OCI-LY1 (cell line): ENCODE measurements at regions not wholly inside any gene's neighbourhood (a gene's known extent, or its start where the extent isn't known, plus 50 kb on each side); places are given as distances from the start of the nearest gene placed in this dataset.

Experiments used
- EZH2 ChIP-seq: fragments of 200-600 bp; sonication (generic), shearing (Covaris generic); IDR thresholded peaks from 2 replicates; pipeline ENCODE4 v1.8.0; 2017; ENCODE audit warnings: borderline replicate concordance, mixed run types, mild to moderate bottlenecking, antibody characterized with exemption, low read length, moderate library complexity, mixed read lengths
- TF ChIP-seq, protein P1 (sequence below): fragments of 200-600 bp; sonication (generic), shearing (Covaris generic); IDR thresholded peaks from 2 replicates; pipeline ENCODE4 v1.5.1; 2017; ENCODE audit warnings: mild to moderate bottlenecking, antibody characterized with exemption, low read length, moderate library complexity, mixed read lengths

DNA sequence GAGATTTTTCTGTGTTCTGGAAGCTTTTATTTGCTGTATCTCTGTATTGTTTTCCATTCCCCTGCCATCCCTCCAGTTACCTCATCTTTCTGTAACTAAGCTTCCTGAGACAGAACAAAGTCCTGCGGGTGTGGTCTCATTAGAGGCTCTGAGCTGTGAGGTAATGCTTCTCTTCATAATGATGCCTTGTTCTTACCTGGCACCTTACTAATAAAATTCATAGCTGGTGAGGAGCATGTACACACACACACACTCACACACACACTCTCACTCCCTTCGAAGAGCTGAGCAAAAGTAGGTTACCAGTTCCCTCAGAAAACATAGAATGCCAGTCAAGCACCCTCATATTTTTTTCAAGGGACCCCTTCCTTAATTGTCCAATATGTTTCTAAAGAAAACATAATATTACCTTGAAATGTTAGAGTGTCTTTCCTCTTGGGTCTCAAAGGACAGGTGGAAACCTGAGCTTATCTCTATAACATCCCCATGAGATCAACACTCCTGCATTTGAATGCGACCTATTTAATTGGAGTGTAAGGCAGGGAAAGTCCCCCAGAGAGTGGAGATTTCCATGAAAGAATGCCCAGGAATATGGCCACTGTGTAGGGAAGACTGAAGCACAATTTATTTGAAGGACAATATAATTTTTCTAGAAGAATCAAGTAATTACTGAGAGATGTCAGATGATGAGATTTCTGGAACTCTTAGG is 161.6 kb upstream of the NCK2 start:
- TF ChIP-seq, protein P1, sequence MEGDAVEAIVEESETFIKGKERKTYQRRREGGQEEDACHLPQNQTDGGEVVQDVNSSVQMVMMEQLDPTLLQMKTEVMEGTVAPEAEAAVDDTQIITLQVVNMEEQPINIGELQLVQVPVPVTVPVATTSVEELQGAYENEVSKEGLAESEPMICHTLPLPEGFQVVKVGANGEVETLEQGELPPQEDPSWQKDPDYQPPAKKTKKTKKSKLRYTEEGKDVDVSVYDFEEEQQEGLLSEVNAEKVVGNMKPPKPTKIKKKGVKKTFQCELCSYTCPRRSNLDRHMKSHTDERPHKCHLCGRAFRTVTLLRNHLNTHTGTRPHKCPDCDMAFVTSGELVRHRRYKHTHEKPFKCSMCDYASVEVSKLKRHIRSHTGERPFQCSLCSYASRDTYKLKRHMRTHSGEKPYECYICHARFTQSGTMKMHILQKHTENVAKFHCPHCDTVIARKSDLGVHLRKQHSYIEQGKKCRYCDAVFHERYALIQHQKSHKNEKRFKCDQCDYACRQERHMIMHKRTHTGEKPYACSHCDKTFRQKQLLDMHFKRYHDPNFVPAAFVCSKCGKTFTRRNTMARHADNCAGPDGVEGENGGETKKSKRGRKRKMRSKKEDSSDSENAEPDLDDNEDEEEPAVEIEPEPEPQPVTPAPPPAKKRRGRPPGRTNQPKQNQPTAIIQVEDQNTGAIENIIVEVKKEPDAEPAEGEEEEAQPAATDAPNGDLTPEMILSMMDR = no peak
- TF ChIP-seq EZH2 = no peak
